CD8-positive, alpha-beta memory T cell (primary cell): ENCODE measurements at regions not wholly inside any gene's neighbourhood (a gene's known extent, or its start where the extent isn't known, plus 50 kb on each side); places are given as distances from the start of the nearest gene placed in this dataset.

ENCODE experiments used
- CTCF ChIA-PET: fragments of 350-600 bp; sonication (Branson Sonifier 250); formaldehyde crosslinking; loops from one replicate; lab custom pipeline; 2021; ENCODE audit warnings: antibody characterized with exemption; lab: Charles Lee
- POLR2A ChIA-PET: fragments of 350-600 bp; sonication (Branson Sonifier 250); formaldehyde crosslinking; loops from one replicate; lab custom pipeline; 2021; ENCODE audit warnings: antibody characterized with exemption; lab: Charles Lee
- DNase-seq, 5 donors: peaks; one replicate each; pipeline versions ENCODE4 v3.0.0 to v3.0.0-alpha.2; 2020 to 2022; ENCODE audit warnings: mixed read lengths in 1 of 5
- H3K27ac ChIP-seq: one replicate; pipeline ENCODE4 v1.7.0; 2013; ENCODE audit warnings: low read depth, mild to moderate bottlenecking, low read length, moderate library complexity
- H3K27me3 ChIP-seq: 2 replicates; pipeline ENCODE4 v1.7.0; 2013; ENCODE audit warnings: low read length, mild to moderate bottlenecking; ENCODE audit not compliant: insufficient read depth, poor library complexity, severe bottlenecking
- H3K36me3 ChIP-seq: 2 replicates; pipeline ENCODE4 v1.7.0; 2013; ENCODE audit warnings: mild to moderate bottlenecking, low read length, moderate library complexity; ENCODE audit not compliant: insufficient read depth
- H3K4me1 ChIP-seq: 2 replicates; pipeline ENCODE4 v1.7.0; 2013; ENCODE audit warnings: mild to moderate bottlenecking, low read length, moderate library complexity; ENCODE audit not compliant: insufficient read depth
- H3K4me3 ChIP-seq: 2 replicates; pipeline ENCODE4 v1.7.0; 2013; ENCODE audit warnings: mild to moderate bottlenecking, low read length
- H3K9me3 ChIP-seq: 2 replicates; pipeline ENCODE4 v1.7.0; 2013; ENCODE audit warnings: mild to moderate bottlenecking, low read length
- H3K27ac Mint-ChIP-seq, 8 donors: one replicate each; pipeline ENCODE4 v1.8.0; 2020 to 2021; ENCODE audit warnings: mixed read lengths in 8 of 8, mild to moderate bottlenecking in 6 of 8, inconsistent platforms in 3 of 8, moderate library complexity in 3 of 8
- H3K27me3 Mint-ChIP-seq, 2 donors: one replicate each; pipeline ENCODE4 v1.8.0; 2020 to 2021; ENCODE audit warnings: mixed read lengths in 2 of 2, mild to moderate bottlenecking in 1 of 2, moderate library complexity in 1 of 2
- H3K36me3 Mint-ChIP-seq, 3 donors: one replicate each; pipeline ENCODE4 v1.8.0; 2020 to 2021; ENCODE audit warnings: mixed read lengths in 3 of 3, inconsistent platforms in 1 of 3, mild to moderate bottlenecking in 1 of 3
- H3K4me1 Mint-ChIP-seq, 3 donors: one replicate each; pipeline ENCODE4 v1.8.0; 2020 to 2021; ENCODE audit warnings: mixed read lengths in 3 of 3, inconsistent platforms in 1 of 3, mild to moderate bottlenecking in 1 of 3
- H3K4me3 Mint-ChIP-seq, 7 donors: one replicate each; pipeline ENCODE4 v1.8.0; 2020 to 2021; ENCODE audit warnings: mixed read lengths in 7 of 7, mild to moderate bottlenecking in 6 of 7, moderate library complexity in 4 of 7, inconsistent platforms in 2 of 7
- H3K9me3 Mint-ChIP-seq, 5 donors: one replicate each; pipeline ENCODE4 v1.8.0; 2020 to 2022; ENCODE audit warnings: mixed read lengths in 5 of 5, mild to moderate bottlenecking in 3 of 5, moderate library complexity in 2 of 5, inconsistent platforms in 1 of 5

DNA sequence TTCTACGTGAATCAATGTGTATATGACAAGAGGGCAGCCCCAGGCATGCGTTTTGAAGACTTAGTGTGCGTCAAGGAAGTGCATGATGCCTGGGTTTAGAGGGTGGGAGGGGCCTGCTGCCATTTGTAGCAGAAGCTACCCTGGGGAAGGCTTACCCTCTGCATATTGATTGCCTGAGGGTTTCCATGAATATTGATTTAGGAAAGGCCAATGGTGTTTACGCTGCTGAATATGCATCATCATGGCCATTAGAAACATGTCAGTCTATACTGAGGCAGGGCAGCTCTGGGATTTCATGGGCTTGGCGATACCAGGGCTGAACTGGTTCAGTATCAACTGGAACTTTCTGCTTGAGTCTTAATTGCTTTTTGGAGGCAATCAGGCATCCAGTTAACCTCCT lies 259.3 kb downstream of the DCDC2C start:
- ChIA-PET CTCF (no interaction called here), POLR2A (no interaction called here)
- no peak overlapping the region for H3K27ac Mint-ChIP-seq
- no peak overlapping the region for H3K4me3 Mint-ChIP-seq
- Histone ChIP-seq H3K4me1 (no peaks in the 10 kb centered on the region), H3K27ac (no peak overlapping the region), H3K4me3 (no peak overlapping the region), H3K36me3 (no peaks in the 10 kb centered on the region), H3K9me3 (no peaks in the 10 kb centered on the region), H3K27me3 (no peaks in the 10 kb centered on the region)
- peaks cover 0 to 4% of the 10 kb centered on the region in 2 donors for H3K27me3 Mint-ChIP-seq
- H3K36me3 Mint-ChIP-seq, result no peaks in the 10 kb centered on the region
- H3K9me3 Mint-ChIP-seq, result peaks cover 0 to 2% (median 0%) of the 10 kb centered on the region in 5 donors
- no peaks in the 10 kb centered on the region for H3K4me1 Mint-ChIP-seq
- no peak for DNase-seq

DNA sequence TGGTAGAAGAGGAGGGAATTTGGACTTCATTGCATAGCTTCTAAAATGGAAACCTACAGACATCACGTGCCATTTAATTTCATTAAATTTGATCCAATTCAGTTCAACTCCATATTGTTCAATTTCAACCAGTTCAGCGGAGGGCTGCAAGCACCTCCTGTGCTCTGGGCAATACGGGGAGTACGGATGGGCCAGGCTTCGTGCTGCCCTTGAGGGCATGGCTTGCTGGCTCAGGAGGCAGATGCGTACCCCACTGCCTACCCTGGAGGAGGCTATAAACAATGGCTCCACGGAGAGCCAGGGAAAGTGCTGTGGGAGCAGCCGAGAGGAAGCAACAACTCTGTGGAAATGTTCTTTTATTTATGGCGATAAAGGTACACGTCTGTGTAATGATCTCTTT lies 261.8 kb downstream of the DCDC2C start:
- Histone ChIP-seq H3K4me3 (no peak overlapping the region), H3K4me1 (no peaks in the 10 kb centered on the region), H3K36me3 (no peaks in the 10 kb centered on the region), H3K9me3 (no peaks in the 10 kb centered on the region), H3K27ac (no peak overlapping the region), H3K27me3 (no peaks in the 10 kb centered on the region)
- ChIA-PET CTCF (no interaction called here), POLR2A (no interaction called here)
- no peak for DNase-seq
- Mint-ChIP-seq H3K9me3 (peaks cover 0 to 6% (median 0%) of the 10 kb centered on the region in 5 donors), H3K27me3 (peaks cover 0 to 4% of the 10 kb centered on the region in 2 donors), H3K36me3 (no peaks in the 10 kb centered on the region), H3K4me3 (no peak overlapping the region), H3K4me1 (no peaks in the 10 kb centered on the region), H3K27ac (no peak overlapping the region)

DNA sequence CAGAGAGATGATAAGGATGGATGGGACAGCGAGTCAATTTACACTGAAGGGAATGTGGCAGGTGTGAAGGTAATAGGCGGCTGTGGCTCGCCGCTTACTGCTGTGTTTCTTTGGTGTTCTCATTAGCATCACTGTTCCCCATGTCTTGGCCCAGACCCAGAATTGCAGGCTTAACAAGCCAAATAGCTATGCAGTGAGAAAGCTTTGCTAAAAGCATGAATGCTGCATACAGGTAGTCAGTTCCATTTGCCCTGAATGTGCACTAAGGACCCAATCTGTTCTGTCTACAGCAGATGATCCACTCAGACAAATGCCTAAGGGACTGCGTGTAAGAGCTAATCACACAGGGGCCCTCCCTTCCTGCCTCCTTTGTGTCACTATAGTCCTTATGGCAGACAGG lies 262.6 kb downstream of the DCDC2C start:
- Mint-ChIP-seq H3K27me3 (peaks cover 0 to 4% of the 10 kb centered on the region in 2 donors), H3K36me3 (no peaks in the 10 kb centered on the region), H3K27ac (no peak overlapping the region), H3K4me3 (no peak overlapping the region), H3K4me1 (no peaks in the 10 kb centered on the region), H3K9me3 (peaks cover 0 to 6% (median 0%) of the 10 kb centered on the region in 5 donors)
- Histone ChIP-seq H3K4me3 (no peak overlapping the region), H3K27me3 (no peaks in the 10 kb centered on the region), H3K4me1 (no peaks in the 10 kb centered on the region), H3K36me3 (no peaks in the 10 kb centered on the region), H3K9me3 (no peaks in the 10 kb centered on the region), H3K27ac (no peak overlapping the region)
- ChIA-PET POLR2A (no interaction called here), CTCF (no interaction called here)
- DNase-seq, result no peak

GRCh38 chr2:3966470-3966869 lies 263.1 kb downstream of the DCDC2C start:
- H3K4me3 Mint-ChIP-seq, result no peak overlapping the region
- Histone ChIP-seq H3K36me3 (no peaks in the 10 kb centered on the region), H3K27me3 (no peaks in the 10 kb centered on the region), H3K27ac (no peak overlapping the region), H3K9me3 (no peaks in the 10 kb centered on the region), H3K4me1 (no peaks in the 10 kb centered on the region), H3K4me3 (no peak overlapping the region)
- H3K27me3 Mint-ChIP-seq, result peaks cover 0 to 4% of the 10 kb centered on the region in 2 donors
- ChIA-PET CTCF (no interaction called here), POLR2A (no interaction called here)
- H3K36me3 Mint-ChIP-seq, result no peaks in the 10 kb centered on the region
- no peak overlapping the region for H3K27ac Mint-ChIP-seq
- H3K9me3 Mint-ChIP-seq, result peaks cover 0 to 6% (median 0%) of the 10 kb centered on the region in 5 donors
- DNase-seq, result no peak
- no peaks in the 10 kb centered on the region for H3K4me1 Mint-ChIP-seq

DNA sequence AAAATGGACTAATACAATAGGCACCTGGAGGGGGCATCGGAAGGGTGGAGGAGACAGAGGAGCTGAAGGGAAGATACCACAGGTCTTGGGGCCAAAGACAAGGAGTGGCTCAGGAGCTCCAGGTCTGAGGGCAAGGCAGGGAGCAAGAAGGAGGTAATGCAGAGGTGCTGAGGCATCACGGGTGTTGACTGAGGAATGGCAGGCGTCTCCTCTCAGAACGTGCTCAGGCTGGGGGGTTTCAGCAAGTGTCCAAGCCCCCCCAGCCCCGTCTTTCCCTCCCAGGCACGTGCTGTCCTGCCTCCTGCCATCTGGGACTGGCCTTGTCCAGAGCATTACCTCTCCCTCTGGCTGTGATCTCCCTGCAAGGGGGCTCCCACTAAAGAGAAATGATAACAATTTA lies 265.4 kb downstream of the DCDC2C start:
- Histone ChIP-seq H3K27ac (no peak overlapping the region), H3K4me1 (no peaks in the 10 kb centered on the region), H3K27me3 (no peaks in the 10 kb centered on the region), H3K36me3 (no peaks in the 10 kb centered on the region), H3K9me3 (no peaks in the 10 kb centered on the region), H3K4me3 (no peak overlapping the region)
- H3K36me3 Mint-ChIP-seq, result no peaks in the 10 kb centered on the region
- no peak overlapping the region for H3K4me3 Mint-ChIP-seq
- ChIA-PET POLR2A (no interaction called here), CTCF (no interaction called here)
- DNase-seq, result no peak
- peaks cover 0 to 6% (median 0%) of the 10 kb centered on the region in 5 donors for H3K9me3 Mint-ChIP-seq
- H3K27ac Mint-ChIP-seq, result no peak overlapping the region
- no peaks in the 10 kb centered on the region for H3K4me1 Mint-ChIP-seq
- peaks cover 0 to 4% of the 10 kb centered on the region in 2 donors for H3K27me3 Mint-ChIP-seq

DNA sequence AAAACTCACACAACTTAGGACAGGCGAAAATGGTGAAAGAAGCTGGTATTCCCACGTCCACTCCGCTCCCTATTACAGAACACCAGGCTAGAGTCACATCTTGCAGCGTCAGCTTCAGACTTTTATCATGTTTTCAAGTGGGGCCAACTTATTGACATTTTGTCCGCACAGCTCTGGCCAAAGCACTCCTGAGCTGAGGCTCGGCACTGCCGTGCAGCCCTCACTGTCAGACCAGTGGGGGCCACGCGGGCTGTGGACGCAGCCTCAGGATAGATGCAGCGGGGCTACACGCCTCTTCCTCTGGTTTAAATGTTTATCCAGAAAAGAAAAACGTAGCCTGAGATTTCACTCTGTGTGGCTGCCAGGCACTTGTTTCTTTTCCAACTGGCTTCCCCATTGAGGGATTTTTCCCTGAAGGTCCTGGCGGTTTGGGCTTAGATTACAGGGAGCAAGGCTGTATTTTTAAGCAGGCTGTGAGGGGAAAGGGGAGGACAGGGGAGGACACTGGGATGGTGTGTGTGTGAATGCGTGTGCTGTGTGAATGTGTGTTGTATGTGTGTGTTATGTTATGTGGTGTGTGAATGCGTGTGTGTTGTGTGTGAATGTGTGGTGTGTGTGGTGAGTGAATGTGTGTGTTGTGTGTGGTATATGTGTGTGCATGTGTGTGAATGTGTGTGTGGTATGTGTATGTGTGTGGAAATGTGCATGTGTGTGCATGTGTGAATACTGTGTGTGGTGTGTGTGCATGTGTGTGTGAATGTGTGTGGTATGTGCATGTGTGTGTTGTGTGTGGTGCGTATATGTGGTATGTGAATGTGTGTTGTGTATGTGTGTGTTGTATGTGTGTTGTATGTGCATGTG lies 267.6 kb downstream of the DCDC2C start:
- POLR2A ChIA-PET, result no interaction called here

GRCh38 chr2:3971652-3972192 lies 268.3 kb downstream of the DCDC2C start:
- Mint-ChIP-seq H3K36me3 (no peaks in the 10 kb centered on the region), H3K27me3 (no peaks in the 10 kb centered on the region), H3K27ac (no peak overlapping the region)

More for the DNA sequence above, 267.6 kb downstream of the DCDC2C start:
- Mint-ChIP-seq H3K27me3 (no peaks in the 10 kb centered on the region), H3K36me3 (no peaks in the 10 kb centered on the region), H3K4me3 (no peak overlapping the region), H3K27ac (no peak overlapping the region), H3K4me1 (no peaks in the 10 kb centered on the region), H3K9me3 (peaks cover 0 to 5% (median 1%) of the 10 kb centered on the region in 5 donors)
- DNase-seq, result no peak
- Histone ChIP-seq H3K36me3 (no peaks in the 10 kb centered on the region), H3K27ac (no peak overlapping the region), H3K4me1 (no peaks in the 10 kb centered on the region), H3K27me3 (no peaks in the 10 kb centered on the region), H3K4me3 (no peak overlapping the region), H3K9me3 (no peaks in the 10 kb centered on the region)
- CTCF ChIA-PET, result no interaction called here

DNA sequence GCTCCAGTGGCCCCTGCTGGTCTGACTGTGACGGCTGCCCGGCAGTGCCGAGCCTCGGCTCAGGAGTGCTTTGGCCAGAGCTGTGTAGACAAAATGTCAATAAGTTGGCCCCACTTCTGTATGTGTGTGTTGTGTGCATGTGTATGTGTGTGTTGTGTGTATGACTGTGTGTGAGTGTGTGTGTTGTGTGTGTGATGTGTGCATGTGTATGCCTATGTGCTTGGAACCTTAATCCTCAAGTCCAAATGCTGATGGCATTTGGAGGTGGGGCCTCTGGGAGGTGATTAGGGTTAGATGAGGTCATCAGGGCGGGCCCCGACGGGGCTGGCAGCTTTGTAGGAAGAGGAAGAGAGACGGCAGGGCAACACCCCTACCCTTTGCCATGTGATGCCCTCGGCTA lies 269.0 kb downstream of the DCDC2C start:
- Mint-ChIP-seq H3K4me3 (no peak overlapping the region), H3K4me1 (no peaks in the 10 kb centered on the region), H3K27me3 (no peaks in the 10 kb centered on the region), H3K36me3 (no peaks in the 10 kb centered on the region), H3K9me3 (peaks cover 0 to 5% (median 1%) of the 10 kb centered on the region in 5 donors), H3K27ac (no peak overlapping the region)
- Histone ChIP-seq H3K4me1 (no peaks in the 10 kb centered on the region), H3K27me3 (no peaks in the 10 kb centered on the region), H3K4me3 (no peak overlapping the region), H3K9me3 (no peaks in the 10 kb centered on the region), H3K27ac (no peak overlapping the region), H3K36me3 (no peaks in the 10 kb centered on the region)
- CTCF ChIA-PET, result no interaction called here
- POLR2A ChIA-PET, result no interaction called here
- DNase-seq, result no peak

More at GRCh38 chr2:3971652-3972192, 268.3 kb downstream of the DCDC2C start:
- H3K9me3 Mint-ChIP-seq, result peaks cover 0 to 5% (median 1%) of the 10 kb centered on the region in 5 donors
- H3K27me3 ChIP-seq, result no peaks in the 10 kb centered on the region
- H3K4me1 ChIP-seq, result no peaks in the 10 kb centered on the region
- CTCF ChIA-PET, result no interaction called here
- H3K4me3 Mint-ChIP-seq, result no peak overlapping the region
- H3K4me1 Mint-ChIP-seq, result no peaks in the 10 kb centered on the region
- DNase-seq, result no peak
- no peaks in the 10 kb centered on the region for H3K36me3 ChIP-seq
- no peaks in the 10 kb centered on the region for H3K9me3 ChIP-seq
- POLR2A ChIA-PET, result no interaction called here
- no peak overlapping the region for H3K27ac ChIP-seq
- H3K4me3 ChIP-seq, result no peak overlapping the region
